B cell (primary cell): ENCODE measurements at regions not wholly inside any gene's neighbourhood (a gene's known extent, or its start where the extent isn't known, plus 50 kb on each side); places are given as distances from the start of the nearest gene placed in this dataset.

Source experiments
- ATAC-seq: fragments of 200-7000 bp; cut with Tn5 transposase; one replicate; pipeline ENCODE4 v1.10.0; 2021; ENCODE audit warnings: low read depth, mild to moderate bottlenecking, moderate number of reproducible peaks, moderate library complexity
- CTCF ChIA-PET: fragments of 350-600 bp; sonication (Branson Sonifier 250); formaldehyde crosslinking; loops from one replicate; lab custom pipeline; 2021; ENCODE audit warnings: antibody characterized with exemption, inconsistent platforms; lab: Charles Lee
- POLR2A ChIA-PET: fragments of 350-600 bp; sonication (Branson Sonifier 250); formaldehyde crosslinking; loops from one replicate; lab custom pipeline; 2021; ENCODE audit warnings: antibody characterized with exemption; lab: Charles Lee
- DNase-seq: peaks from one replicate; pipeline ENCODE4 v3.0.0; 2013
- H2AFZ ChIP-seq: 2 replicates; pipeline ENCODE4 v1.6.1; 2012; ENCODE audit warnings: mild to moderate bottlenecking, low read depth, low read length; ENCODE audit not compliant: insufficient read depth, poor library complexity, severe bottlenecking
- H3K27ac ChIP-seq, 2 donors: 1 replicate in 1 of 2; 2 replicates in 1 of 2; pipeline ENCODE4 v1.5.1; 2012 to 2013; ENCODE audit warnings: low read length in 2 of 2, mild to moderate bottlenecking in 2 of 2, moderate library complexity in 1 of 2
- H3K27me3 ChIP-seq, 4 experiments: fragments of 200-600 bp in 1 of 4; sonication (generic) in 1 of 4; replicated peaks in 1 of 4; 1 replicate in 2 of 4; 2 replicates in 2 of 4; pipeline versions ENCODE4 v1.6.1 to v1.7.0; 2013 to 2016; ENCODE audit warnings: low read length in 3 of 4, mild to moderate bottlenecking in 2 of 4, mixed read lengths in 1 of 4, moderate library complexity in 1 of 4; ENCODE audit not compliant: insufficient read depth in 4 of 4, control insufficient read depth in 3 of 4; ENCODE audit errors: control extremely low read depth in 1 of 4
- H3K36me3 ChIP-seq, 2 experiments: replicated peaks in 1 of 2; 1 replicate in 1 of 2; 2 replicates in 1 of 2; pipeline versions ENCODE4 v1.6.1 to v1.7.1; 2013; ENCODE audit warnings: low read length in 1 of 2; ENCODE audit not compliant: insufficient read depth in 2 of 2, control insufficient read depth in 1 of 2; ENCODE audit errors: control extremely low read depth in 1 of 2, extremely low read depth in 1 of 2
- H3K4me1 ChIP-seq, 2 donors: fragments of 200-600 bp in 1 of 2; sonication (generic) in 1 of 2; 1 replicate in 1 of 2; 2 replicates in 1 of 2; pipeline versions ENCODE4 v1.5.1 to v1.6.1; 2013 to 2017; ENCODE audit warnings: low read length in 2 of 2; ENCODE audit not compliant: control insufficient read depth in 2 of 2, insufficient read depth in 2 of 2
- H3K4me2 ChIP-seq: replicated peaks from 2 replicates; pipeline ENCODE3; 2012; ENCODE audit warnings: mild to moderate bottlenecking, low read depth, low read length; ENCODE audit not compliant: poor library complexity, severe bottlenecking
- H3K4me3 ChIP-seq, 5 experiments: fragments of 200-600 bp in 1 of 5; sonication (generic) in 1 of 5; 1 replicate in 3 of 5; 2 replicates in 2 of 5; pipeline versions ENCODE4 v1.5.1 to v1.7.0; 2011 to 2016; ENCODE audit warnings: low read length in 4 of 5, mild to moderate bottlenecking in 4 of 5, low read depth in 2 of 5, control low read depth in 1 of 5, moderate library complexity in 1 of 5; ENCODE audit not compliant: insufficient read depth in 1 of 5; ENCODE audit errors: control extremely low read depth in 1 of 5, extremely low read depth in 1 of 5
- H3K79me2 ChIP-seq: fragments of 200-600 bp; sonication (generic); one replicate; pipeline ENCODE4 v1.6.0; 2016; ENCODE audit warnings: low read length; ENCODE audit not compliant: control insufficient read depth, insufficient read depth
- H3K9ac ChIP-seq: fragments of 200-600 bp; sonication (generic); 2 replicates; pipeline ENCODE4 v1.6.1; 2017; ENCODE audit warnings: mild to moderate bottlenecking, low read length, moderate library complexity
- H3K9me3 ChIP-seq, 3 donors: one replicate each; pipeline versions ENCODE4 v1.6.1 to v1.7.1; 2013; ENCODE audit warnings: low read length in 2 of 3; ENCODE audit not compliant: control insufficient read depth in 2 of 3, insufficient read depth in 1 of 3; ENCODE audit errors: control extremely low read depth in 1 of 3
- H4K20me1 ChIP-seq: 2 replicates; pipeline ENCODE4 v1.6.0; 2012; ENCODE audit warnings: mild to moderate bottlenecking, low read length; ENCODE audit not compliant: insufficient read depth, control insufficient read depth, poor library complexity, severe bottlenecking
- H3K27ac Mint-ChIP-seq: one replicate; pipeline ENCODE4 v1.8.0; 2021; ENCODE audit warnings: mixed read lengths
- H3K27me3 Mint-ChIP-seq: one replicate; pipeline ENCODE4 v1.8.0; 2021; ENCODE audit warnings: mixed read lengths
- H3K4me1 Mint-ChIP-seq: one replicate; pipeline ENCODE4 v1.8.0; 2021; ENCODE audit warnings: mixed read lengths
- H3K4me3 Mint-ChIP-seq: one replicate; pipeline ENCODE4 v1.8.0; 2021; ENCODE audit warnings: mixed read lengths
- H3K9me3 Mint-ChIP-seq: one replicate; pipeline ENCODE4 v1.8.0; 2022; ENCODE audit warnings: mixed read lengths; ENCODE audit not compliant: insufficient read depth
- EZH2 ChIP-seq: IDR thresholded peaks from 2 replicates; pipeline ENCODE4 v1.6.1; 2012; ENCODE audit warnings: borderline replicate concordance, low read depth, mild to moderate bottlenecking, moderate library complexity, low read length; ENCODE audit not compliant: insufficient read depth, poor library complexity, severe bottlenecking
- WGBS: methylation state at CpG from one replicate; pipeline ENCODE4 v1.1.5; 2013; ENCODE audit warnings: missing lambda C conversion rate; ENCODE audit not compliant: insufficient coverage; 5-methylcytosine and 5-hydroxymethylcytosine counted together
- intact Hi-C: fragments of 100-400 bp; cut with micrococcal nuclease; formaldehyde crosslinking; loops from one replicate; pipeline ENCODE4 v1.10.0; 2022
- TF ChIP-seq, protein P1 (sequence below): fragments of 200-600 bp; IDR thresholded peaks from one replicate; pipeline ENCODE4 v1.8.0; 2022; ENCODE audit warnings: antibody characterized with exemption, mild to moderate bottlenecking

DNA sequence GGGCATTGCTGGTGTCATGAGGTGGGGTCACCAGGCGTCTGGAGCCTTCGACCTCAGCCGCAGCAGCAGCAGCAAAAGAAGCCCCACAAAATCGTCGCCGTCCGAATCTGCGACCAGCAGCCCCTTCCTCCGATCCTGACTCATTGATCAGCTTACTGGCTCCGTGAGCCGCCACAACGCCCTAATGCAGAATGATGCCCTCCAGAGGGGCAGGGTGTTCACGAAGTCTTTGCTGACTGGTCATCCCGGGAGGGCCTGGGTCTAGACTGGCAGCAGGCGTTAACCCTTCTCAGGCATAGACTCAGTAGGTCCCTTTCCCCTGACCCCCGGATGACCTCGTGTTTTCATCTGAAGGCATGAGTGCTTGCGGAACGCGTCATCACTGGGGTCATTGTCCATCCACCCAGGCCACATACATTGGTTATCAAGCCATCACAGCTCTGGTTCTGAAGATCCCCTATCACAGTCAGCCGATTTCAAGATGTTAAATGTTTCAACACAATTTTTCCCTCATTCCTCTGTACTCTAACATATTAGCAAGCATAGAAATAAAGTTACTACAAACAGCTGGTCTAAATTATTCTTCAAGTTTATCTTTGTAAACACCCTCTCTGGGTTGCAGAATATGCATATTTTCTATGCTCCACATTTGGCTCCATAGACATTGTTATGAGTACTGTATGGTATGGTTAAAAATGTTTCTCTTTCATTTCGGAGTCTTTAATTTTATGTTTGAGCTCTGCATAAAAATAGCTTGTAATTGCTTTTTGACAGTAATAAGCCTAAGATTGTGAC is 83.3 kb upstream of the SALL3 start:
- Histone ChIP-seq H3K4me3 (no peak overlapping the region), H3K9me3 (peaks cover 0 to 47% (median 0%) of the 10 kb centered on the region in 3 donors), H3K4me2 (no peak overlapping the region), H3K4me1 (no peaks in the 10 kb centered on the region), H2AFZ (no peak overlapping the region), H3K27ac (no peak overlapping the region), H4K20me1 (no peaks in the 10 kb centered on the region), H3K79me2 (no peaks in the 10 kb centered on the region), H3K27me3 (no peaks in the 10 kb centered on the region), H3K9ac (no peak overlapping the region), H3K36me3 (no peaks in the 10 kb centered on the region)
- Mint-ChIP-seq H3K27ac (no peak overlapping the region), H3K4me3 (no peak overlapping the region), H3K9me3 (peaks cover 5% of the 10 kb centered on the region), H3K4me1 (no peaks in the 10 kb centered on the region), H3K27me3 (no peaks in the 10 kb centered on the region)
- 94% methylated on average over 21 of the region's 22 CpGs for WGBS
- DNase-seq (no peak), ATAC-seq (no peak)
- ChIA-PET CTCF (interaction anchor here (0.6 kb wide), 1 partner anchor 42 kb away, joined by 3 read pairs; no protein-coding TSS in a partner anchor), POLR2A (no interaction called here)
- no peak for TF ChIP-seq EZH2
- TF ChIP-seq, protein P1, sequence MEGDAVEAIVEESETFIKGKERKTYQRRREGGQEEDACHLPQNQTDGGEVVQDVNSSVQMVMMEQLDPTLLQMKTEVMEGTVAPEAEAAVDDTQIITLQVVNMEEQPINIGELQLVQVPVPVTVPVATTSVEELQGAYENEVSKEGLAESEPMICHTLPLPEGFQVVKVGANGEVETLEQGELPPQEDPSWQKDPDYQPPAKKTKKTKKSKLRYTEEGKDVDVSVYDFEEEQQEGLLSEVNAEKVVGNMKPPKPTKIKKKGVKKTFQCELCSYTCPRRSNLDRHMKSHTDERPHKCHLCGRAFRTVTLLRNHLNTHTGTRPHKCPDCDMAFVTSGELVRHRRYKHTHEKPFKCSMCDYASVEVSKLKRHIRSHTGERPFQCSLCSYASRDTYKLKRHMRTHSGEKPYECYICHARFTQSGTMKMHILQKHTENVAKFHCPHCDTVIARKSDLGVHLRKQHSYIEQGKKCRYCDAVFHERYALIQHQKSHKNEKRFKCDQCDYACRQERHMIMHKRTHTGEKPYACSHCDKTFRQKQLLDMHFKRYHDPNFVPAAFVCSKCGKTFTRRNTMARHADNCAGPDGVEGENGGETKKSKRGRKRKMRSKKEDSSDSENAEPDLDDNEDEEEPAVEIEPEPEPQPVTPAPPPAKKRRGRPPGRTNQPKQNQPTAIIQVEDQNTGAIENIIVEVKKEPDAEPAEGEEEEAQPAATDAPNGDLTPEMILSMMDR, result no peak
- intact Hi-C loops, result no loop called here

DNA sequence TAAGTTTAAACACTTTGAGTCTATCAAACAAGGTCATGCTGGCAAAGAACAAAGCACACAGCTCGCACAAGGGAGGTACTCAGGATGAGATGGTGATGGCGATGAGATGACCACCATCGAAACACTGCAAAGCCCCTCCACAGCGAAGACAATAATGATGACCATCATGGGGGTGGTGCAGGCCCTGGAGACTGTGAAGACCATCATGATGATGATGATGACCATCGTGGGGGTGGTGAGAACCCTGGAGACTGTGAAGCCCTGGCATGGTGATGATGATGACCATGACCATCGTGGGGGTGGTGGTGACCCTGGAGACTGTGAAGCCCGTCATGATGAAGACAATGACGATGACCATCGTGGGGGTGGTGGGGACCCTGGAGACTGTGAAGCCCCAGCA is 81.6 kb upstream of the SALL3 start:
- H2AFZ ChIP-seq, result no peak overlapping the region
- 90% methylated on average over 7 of the region's 9 CpGs for WGBS
- H3K4me1 Mint-ChIP-seq, result no peaks in the 10 kb centered on the region
- no peak overlapping the region for H3K27ac Mint-ChIP-seq
- no peak overlapping the region for H3K9ac ChIP-seq
- H3K27me3 ChIP-seq, result no peaks in the 10 kb centered on the region
- H3K27me3 Mint-ChIP-seq, result peaks cover 7% of the 10 kb centered on the region
- no peaks in the 10 kb centered on the region for H3K79me2 ChIP-seq
- no peak for ATAC-seq
- no peak overlapping the region for H3K4me2 ChIP-seq
- intact Hi-C loops, result no loop called here
- H3K36me3 ChIP-seq, result no peaks in the 10 kb centered on the region
- no peak for DNase-seq
- H3K4me3 Mint-ChIP-seq, result no peak overlapping the region
- CTCF ChIA-PET, result no interaction called here
- no peak for TF ChIP-seq EZH2
- POLR2A ChIA-PET, result no interaction called here
- H3K4me1 ChIP-seq, result no peaks in the 10 kb centered on the region
- H3K9me3 Mint-ChIP-seq, result peaks cover 5% of the 10 kb centered on the region
- H3K27ac ChIP-seq, result no peak overlapping the region
- H4K20me1 ChIP-seq, result no peaks in the 10 kb centered on the region
- H3K9me3 ChIP-seq, result peaks cover 0 to 45% (median 0%) of the 10 kb centered on the region in 3 donors
- H3K4me3 ChIP-seq, result no peak overlapping the region
